ENCODE measurements at regions not wholly inside any gene's neighbourhood (a gene's known extent, or its start where the extent isn't known, plus 50 kb on each side); places are given as distances from the start of the nearest gene placed in this dataset.

DNA sequence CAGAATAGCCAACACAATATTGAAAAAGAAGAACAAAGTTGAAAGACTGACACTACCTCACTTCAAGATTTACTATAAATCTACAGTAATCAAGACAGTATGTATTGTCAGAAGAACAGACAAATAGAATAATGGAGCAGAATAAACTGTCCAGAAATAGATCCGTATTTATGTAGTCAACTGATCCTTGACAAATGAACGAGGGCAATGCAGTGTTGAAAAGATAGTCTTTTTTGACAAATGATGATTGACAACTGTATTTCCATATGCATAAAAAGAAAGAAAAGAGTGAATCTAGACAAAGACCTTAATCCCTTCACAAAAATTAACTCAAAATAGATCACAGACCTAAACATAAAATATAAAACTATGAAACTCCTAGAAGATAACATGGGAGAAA is 767.1 kb downstream of the KCNA4 start:
- TF ChIP-seq POLR2AphosphoS5 (IDR thresholded peaks at IDR 0.05; ENCODE audit: low read depth, low read length) (no peak), POLR2A (IDR thresholded peaks at IDR 0.05; ENCODE audit: low read depth, low read length) (no peak), PAX5 (IDR thresholded peaks at IDR 0.05; ENCODE audit: insufficient read depth, low read length, severe bottlenecking) (no peak)
